Ovary (tissue), 7 donors: ENCODE measurements at regions not wholly inside any gene's neighbourhood (a gene's known extent, or its start where the extent isn't known, plus 50 kb on each side); places are given as distances from the start of the nearest gene placed in this dataset.

Experiments used
- DNase-seq, 5 donors: peaks; one replicate each; pipeline ENCODE4 v3.0.0-alpha.2; 2019 to 2020
- H3K27ac ChIP-seq, 2 donors: fragments of 200-600 bp; one replicate each; pipeline versions ENCODE4 v1.5.1 to v1.8.0; 2019 to 2022
- H3K27me3 ChIP-seq: fragments of 200-600 bp; one replicate; pipeline ENCODE4 v1.8.0; 2022
- H3K36me3 ChIP-seq: fragments of 200-600 bp; sonication (generic); one replicate; pipeline ENCODE4 v1.5.1; 2019
- H3K4me1 ChIP-seq: one replicate; pipeline ENCODE4 v1.8.1; 2013; ENCODE audit warnings: mild to moderate bottlenecking, moderate library complexity; ENCODE audit not compliant: insufficient read depth
- H3K4me3 ChIP-seq: fragments of 200-600 bp; sonication (generic); one replicate; pipeline ENCODE4 v1.5.1; 2017
- H3K9me3 ChIP-seq, 2 donors: fragments of 200-600 bp in 1 of 2; sonication (generic) in 1 of 2; one replicate each; pipeline versions ENCODE4 v1.5.1 to v1.8.1; 2013 to 2019; ENCODE audit warnings: mild to moderate bottlenecking in 1 of 2, moderate library complexity in 1 of 2
- EP300 ChIP-seq: sonication (generic); formaldehyde crosslinking; IDR thresholded peaks from one replicate; pipeline ENCODE4 v1.6.1; 2017; ENCODE audit warnings: antibody characterized with exemption
- POLR2A ChIP-seq: fragments of 450-650 bp; IDR thresholded peaks from one replicate; pipeline ENCODE4 v1.6.1; 2017; ENCODE audit warnings: antibody characterized with exemption, mild to moderate bottlenecking, moderate library complexity
- WGBS, 3 donors: extraction: QIAGEN DNeasy Blood & Tissue Kit in 1 of 3; methylation state at CpG; one replicate each; pipeline versions ENCODE4 v1.1.5 to v1.1.7; 2013 to 2017; 5-methylcytosine and 5-hydroxymethylcytosine counted together
- intact Hi-C, 4 donors: fragments of 100-400 bp; cut with DNase I; formaldehyde crosslinking; loops; one replicate each; pipeline versions ENCODE4 v1.11.0 to v1.15.1; 2022 to 2023
- TF ChIP-seq, protein P1 (sequence below), 3 donors: fragments of 450-650 bp in 2 of 3; fragments of 200-600 bp in 1 of 3; IDR thresholded peaks; one replicate each; pipeline versions ENCODE4 v1.5.1 to v1.8.0; 2016 to 2022; ENCODE audit warnings: antibody characterized with exemption in 3 of 3, mild to moderate bottlenecking in 1 of 3
- donor health status: DM: no; HTN: no; CAD: no; lungs with moderate emphysema.
- donor health status: DM: no; HTN: no; CAD: no.
- donor health status: Bipolar disorder and iron deficiency.
- donor health status: DM: no; HTN: no; CAD: no.
- donor health status: DM: yes; HTN: yes; CAD: no.

GRCh38 chr14:62216121-62216520 is 453.9 kb downstream of the SNAPC1 start:
- Histone ChIP-seq H3K4me3 (no peak overlapping the region), H3K9me3 (no peaks in the 10 kb centered on the region), H3K4me1 (no peaks in the 10 kb centered on the region), H3K27ac (no peak overlapping the region), H3K27me3 (no peaks in the 10 kb centered on the region), H3K36me3 (no peaks in the 10 kb centered on the region)
- no peak for DNase-seq
- TF ChIP-seq EP300 (no peak), POLR2A (no peak)
- TF ChIP-seq, protein P1, sequence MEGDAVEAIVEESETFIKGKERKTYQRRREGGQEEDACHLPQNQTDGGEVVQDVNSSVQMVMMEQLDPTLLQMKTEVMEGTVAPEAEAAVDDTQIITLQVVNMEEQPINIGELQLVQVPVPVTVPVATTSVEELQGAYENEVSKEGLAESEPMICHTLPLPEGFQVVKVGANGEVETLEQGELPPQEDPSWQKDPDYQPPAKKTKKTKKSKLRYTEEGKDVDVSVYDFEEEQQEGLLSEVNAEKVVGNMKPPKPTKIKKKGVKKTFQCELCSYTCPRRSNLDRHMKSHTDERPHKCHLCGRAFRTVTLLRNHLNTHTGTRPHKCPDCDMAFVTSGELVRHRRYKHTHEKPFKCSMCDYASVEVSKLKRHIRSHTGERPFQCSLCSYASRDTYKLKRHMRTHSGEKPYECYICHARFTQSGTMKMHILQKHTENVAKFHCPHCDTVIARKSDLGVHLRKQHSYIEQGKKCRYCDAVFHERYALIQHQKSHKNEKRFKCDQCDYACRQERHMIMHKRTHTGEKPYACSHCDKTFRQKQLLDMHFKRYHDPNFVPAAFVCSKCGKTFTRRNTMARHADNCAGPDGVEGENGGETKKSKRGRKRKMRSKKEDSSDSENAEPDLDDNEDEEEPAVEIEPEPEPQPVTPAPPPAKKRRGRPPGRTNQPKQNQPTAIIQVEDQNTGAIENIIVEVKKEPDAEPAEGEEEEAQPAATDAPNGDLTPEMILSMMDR (IDR thresholded peaks at IDR 0.05) = no peak
- WGBS, 3 donors = 84 to 89% (median 87%) methylated on average over 4 of the region's 4 CpGs
- intact Hi-C loops = no loop called here

DNA sequence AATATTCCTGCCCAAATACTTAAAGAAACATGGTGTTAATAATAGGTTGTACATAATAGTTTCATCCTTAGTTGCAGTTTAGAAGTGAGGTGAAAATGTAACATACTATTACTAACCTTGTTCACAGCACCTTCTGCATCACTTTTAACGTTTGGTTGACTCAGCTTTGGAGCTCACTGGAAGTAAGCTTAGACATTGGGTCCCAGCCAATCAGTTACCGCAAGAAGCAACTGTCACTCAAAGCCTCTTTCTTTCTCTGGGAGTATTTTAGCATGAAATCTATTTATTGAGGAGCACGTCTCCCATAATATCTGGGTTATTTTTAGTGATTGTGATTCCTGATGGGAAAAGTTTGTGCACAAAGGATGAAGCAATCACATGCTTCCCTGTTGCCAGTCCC is 472.6 kb downstream of the SNAPC1 start:
- no peaks in the 10 kb centered on the region for H3K9me3 ChIP-seq
- H3K4me1 ChIP-seq = no peaks in the 10 kb centered on the region
- no peaks in the 10 kb centered on the region for H3K36me3 ChIP-seq
- TF ChIP-seq EP300 (no peak), POLR2A (no peak)
- TF ChIP-seq, protein P1 (IDR thresholded peaks at IDR 0.05) = no peak
- intact Hi-C loops = no loop called here
- no peak overlapping the region for H3K27ac ChIP-seq
- H3K4me3 ChIP-seq = no peak overlapping the region
- no peak for DNase-seq
- H3K27me3 ChIP-seq = no peaks in the 10 kb centered on the region
- 55 to 71% (median 63%) methylated on average over 3 of the region's 3 CpGs for WGBS, 3 donors

DNA sequence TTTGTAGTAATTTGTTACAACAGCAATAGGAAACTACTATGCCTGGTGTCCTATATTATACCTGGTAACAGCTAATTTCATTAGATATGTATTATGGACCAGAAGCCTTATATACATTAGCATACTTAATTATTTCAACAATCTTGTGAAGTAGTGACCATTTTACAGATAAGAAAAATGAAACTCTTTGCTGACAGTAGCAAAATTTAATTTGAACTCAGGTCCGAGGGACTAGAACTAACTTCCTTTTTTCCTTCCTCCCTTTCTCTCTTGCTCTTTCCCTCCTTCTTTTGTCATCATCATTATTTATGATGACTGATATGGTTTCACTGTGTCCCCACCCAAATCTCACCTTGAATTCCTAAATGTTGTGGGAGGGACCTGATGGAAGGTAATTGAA is 482.0 kb downstream of the SNAPC1 start:
- WGBS, 3 donors = 78 to 90% (median 86%) methylated on average over 1 of the region's 1 CpG
- Histone ChIP-seq H3K27me3 (no peaks in the 10 kb centered on the region), H3K4me3 (no peak overlapping the region), H3K27ac (no peak overlapping the region), H3K9me3 (no peaks in the 10 kb centered on the region), H3K4me1 (no peaks in the 10 kb centered on the region), H3K36me3 (no peaks in the 10 kb centered on the region)
- intact Hi-C loops = no loop called here
- no peak for DNase-seq
- TF ChIP-seq EP300 = no peak
- TF ChIP-seq POLR2A = no peak
- TF ChIP-seq, protein P1 (IDR thresholded peaks at IDR 0.05) = no peak

GRCh38 chr14:62247266-62247665 is 485.0 kb downstream of the SNAPC1 start:
- WGBS, 3 donors = 54 to 59% (median 56%) methylated on average over 4 of the region's 4 CpGs
- intact Hi-C loops = no loop called here
- Histone ChIP-seq H3K36me3 (no peaks in the 10 kb centered on the region), H3K4me1 (no peaks in the 10 kb centered on the region), H3K4me3 (no peak overlapping the region), H3K9me3 (no peaks in the 10 kb centered on the region), H3K27me3 (no peaks in the 10 kb centered on the region), H3K27ac (no peak overlapping the region)
- DNase-seq = no peak
- no peak for TF ChIP-seq POLR2A
- TF ChIP-seq, protein P1 (IDR thresholded peaks at IDR 0.05) = no peak

- Histone ChIP-seq H3K4me3 (no peak overlapping the region), H3K27ac (no peak overlapping the region), H3K27me3 (no peaks in the 10 kb centered on the region), H3K4me1 (no peaks in the 10 kb centered on the region), H3K36me3 (no peaks in the 10 kb centered on the region), H3K9me3 (no peaks in the 10 kb centered on the region)
- 61 to 74% (median 62%) methylated on average over 4 of the region's 4 CpGs for WGBS, 3 donors
- DNase-seq = no peak
- TF ChIP-seq POLR2A (no peak), EP300 (no peak)
- TF ChIP-seq, protein P1 (IDR thresholded peaks at IDR 0.05) = no peak
- intact Hi-C loops = no loop called here
These were observed 489.0 kb downstream of the SNAPC1 start for GRCh38 chr14:62251237-62251636.
